ENCODE measurements at regions not wholly inside any gene's neighbourhood (a gene's known extent, or its start where the extent isn't known, plus 50 kb on each side); places are given as distances from the start of the nearest gene placed in this dataset.

DNA sequence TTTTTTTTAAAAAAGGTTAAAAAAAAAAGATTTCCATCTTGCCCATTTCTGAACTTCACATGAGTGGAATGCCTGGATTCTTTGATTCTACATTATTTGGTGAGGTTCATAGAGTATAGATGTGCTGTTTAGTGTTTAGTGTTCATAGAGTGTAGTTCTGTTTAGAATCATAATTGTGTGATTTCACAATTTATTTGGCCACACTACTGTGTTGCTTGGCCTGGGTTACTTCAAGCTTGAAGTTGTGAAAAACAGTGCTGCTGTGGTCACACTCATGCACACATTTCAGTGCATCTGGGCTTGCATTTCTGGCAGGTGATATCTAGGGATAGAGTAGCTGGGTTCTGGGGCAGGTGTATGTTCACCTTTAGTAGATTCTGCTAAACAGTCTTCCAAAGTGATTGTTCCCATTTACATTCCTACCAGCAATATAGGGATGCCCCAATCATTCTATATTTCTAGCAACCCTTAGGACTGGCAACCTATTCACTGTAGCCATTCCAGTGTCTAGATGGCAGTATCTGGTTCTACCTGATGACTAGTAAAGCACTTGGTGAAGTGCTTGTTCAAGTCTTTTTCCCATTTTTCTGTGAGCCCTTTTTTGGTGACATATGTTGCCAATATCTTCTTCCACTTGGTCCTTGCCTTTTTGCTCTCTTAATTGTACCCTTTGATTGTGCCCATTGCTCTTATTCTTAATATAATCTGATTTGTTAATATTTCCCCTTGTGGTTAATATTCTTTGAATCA lies 50.6 kb upstream of the RBFOX3 start:
- FAIRE-seq: peak; percentile 63

More for the DNA sequence above, 50.6 kb upstream of the RBFOX3 start:
- no peak for DNase-seq (ENCODE audit: low spot score)

Data from urothelium cell line (cell line).